NB4 (cell line): ENCODE measurements at regions not wholly inside any gene's neighbourhood (a gene's known extent, or its start where the extent isn't known, plus 50 kb on each side); places are given as distances from the start of the nearest gene placed in this dataset.
"Not testable (repeated sequence)": the region's sequence is repeated elsewhere in the genome, so short reads cannot be mapped to it uniquely, and the experiment has no call there.

Experiments used
- DNase-seq: peaks from one replicate; pipeline ENCODE4 v3.0.0; 2010; ENCODE audit warnings: low read depth
- H3K4me3 ChIP-seq: one replicate; pipeline ENCODE4 v1.5.1; 2011; ENCODE audit warnings: mild to moderate bottlenecking, low read depth, low read length, moderate library complexity
- CTCF ChIP-seq: IDR thresholded peaks from one replicate; pipeline ENCODE4 v1.5.1; 2012; ENCODE audit warnings: low read depth, low read length
- MAX ChIP-seq: IDR thresholded peaks from 2 replicates; pipeline ENCODE4 v1.6.1; 2011; ENCODE audit warnings: low read depth, low read length
- MYC ChIP-seq: IDR thresholded peaks from 2 replicates; pipeline ENCODE4 v1.6.1; 2011; ENCODE audit warnings: low read depth, low read length
- POLR2A ChIP-seq: IDR thresholded peaks from 2 replicates; pipeline ENCODE4 v1.6.1; 2011; ENCODE audit warnings: mild to moderate bottlenecking; ENCODE audit not compliant: insufficient read length; ENCODE audit errors: extremely low read depth

- no peak overlapping the region for H3K4me3 ChIP-seq
- no peak for TF ChIP-seq CTCF
- TF ChIP-seq MYC, result no peak
- TF ChIP-seq MAX, result no peak
- TF ChIP-seq POLR2A, result no peak
- DNase-seq, result no peak
Observed at GRCh38 chr15:57797568-57798267, 91.2 kb downstream of the POLR2M start.

- TF ChIP-seq CTCF (no peak), POLR2A (no peak), MAX (no peak), MYC (no peak)
- H3K4me3 ChIP-seq, result no peak overlapping the region
- no peak for DNase-seq
Observed at GRCh38 chr15:57806003-57806402, 99.5 kb downstream of the POLR2M start.

GRCh38 chr15:57809285-57809684 lies 102.8 kb downstream of the POLR2M start:
- DNase-seq, H3K4me3 ChIP-seq: not testable (repeated sequence)

- H3K4me3 ChIP-seq, result no peak overlapping the region
- DNase-seq, result no peak
- TF ChIP-seq CTCF (no peak), MAX (no peak), POLR2A (no peak), MYC (no peak)
Observed at GRCh38 chr15:57816599-57816998, 110.1 kb downstream of the POLR2M start.

- no peak for DNase-seq
- no peak for TF ChIP-seq MYC
- TF ChIP-seq CTCF, result no peak
- no peak for TF ChIP-seq MAX
- no peak overlapping the region for H3K4me3 ChIP-seq
Observed at GRCh38 chr15:57819646-57820045, 113.1 kb downstream of the POLR2M start.

- no peak for TF ChIP-seq CTCF
- TF ChIP-seq MYC, result no peak
- TF ChIP-seq MAX, result no peak
- TF ChIP-seq POLR2A, result no peak
- DNase-seq, result no peak
- no peak overlapping the region for H3K4me3 ChIP-seq
Observed at GRCh38 chr15:57820119-57820518, 113.6 kb downstream of the POLR2M start.
